HCT116 (cell line): ENCODE measurements at regions not wholly inside any gene's neighbourhood (a gene's known extent, or its start where the extent isn't known, plus 50 kb on each side); places are given as distances from the start of the nearest gene placed in this dataset.

Experiments
- ATAC-seq: fragments of 200-7000 bp; cut with Tn5 transposase; 2 replicates; pipeline ENCODE4 v1.9.1; 2020; ENCODE audit warnings: mild to moderate bottlenecking, moderate library complexity
- BruUV-seq: library from RNA; stranded (reverse); fragments of 400-500 nt; replicated peaks from 2 replicates; lab custom pipeline; 2021; lab: Mats Ljungman, UMichigan
- CTCF ChIA-PET: fragments of 300-600 bp; sonication (Branson Sonifier 250); formaldehyde crosslinking; loops from one replicate; lab custom pipeline; 2021; ENCODE audit warnings: antibody characterized with exemption; lab: Charles Lee
- POLR2A ChIA-PET: fragments of 300-600, 350-600 bp; sonication (Branson Sonifier 250); formaldehyde crosslinking; loops from one replicate; lab custom pipeline; 2021; ENCODE audit warnings: antibody characterized with exemption; lab: Charles Lee
- RAD21 ChIA-PET, 2 experiments: fragments of 300-600 bp; sonication (Branson Sonifier 250); formaldehyde crosslinking; loops; one replicate each; lab custom pipeline; 2023; ENCODE audit warnings: low total read pairs in 2 of 2; ENCODE audit not compliant: uncharacterized antibody in 2 of 2, unreplicated experiment in 2 of 2, low non-redundant PET in 1 of 2; lab: Charles Lee
- DNase-seq: peaks from one replicate; pipeline ENCODE4 v3.0.0-alpha.2; 2010; ENCODE audit warnings: low read depth, low spot score
- H2AFZ ChIP-seq: fragments of 200-600 bp; shearing (Covaris generic), sonication (generic); 2 replicates; pipeline ENCODE4 v1.6.1; 2017; ENCODE audit warnings: low read depth, mixed run types, mixed read lengths, antibody characterized with exemption, low read length; ENCODE audit not compliant: poor library complexity, severe bottlenecking
- H3K27ac ChIP-seq: 2 replicates; pipeline ENCODE4 v1.5.1; 2012; ENCODE audit warnings: low read depth, low read length
- H3K27me3 ChIP-seq: fragments of 200-600 bp; sonication (generic); 2 replicates; pipeline ENCODE4 v1.6.1; 2016; ENCODE audit warnings: mixed run types, low read length, mixed read lengths; ENCODE audit not compliant: insufficient read depth
- H3K36me3 ChIP-seq, 2 experiments: fragments of 200-500 bp in 1 of 2; fragments of 200-600 bp in 1 of 2; sonication (Bioruptor generic) in 1 of 2; sonication (generic) in 1 of 2; 2 replicates each; pipeline versions ENCODE4 v1.5.1 to v1.6.1; 2014 to 2016; ENCODE audit warnings: low read length in 2 of 2, inconsistent platforms in 1 of 2, mixed read lengths in 1 of 2, mixed run types in 1 of 2; ENCODE audit not compliant: insufficient read depth in 2 of 2, control insufficient read depth in 1 of 2
- H3K4me1 ChIP-seq, 2 experiments: fragments of 200-600 bp in 1 of 2; sonication (generic) in 1 of 2; 2 replicates each; pipeline versions ENCODE4 v1.5.1 to v1.6.1; 2012 to 2017; ENCODE audit warnings: low read length in 2 of 2, inconsistent platforms in 1 of 2, mild to moderate bottlenecking in 1 of 2, mixed read lengths in 1 of 2, mixed run types in 1 of 2, moderate library complexity in 1 of 2; ENCODE audit not compliant: insufficient read depth in 2 of 2, control insufficient read depth in 1 of 2
- H3K4me2 ChIP-seq: fragments of 200-600 bp; sonication (generic); 2 replicates; pipeline ENCODE4 v1.6.1; 2017; ENCODE audit warnings: mixed run types, low read length, mixed read lengths
- H3K4me3 ChIP-seq, 2 experiments: fragments of 200-600 bp in 1 of 2; sonication (generic) in 1 of 2; replicated peaks in 1 of 2; 2 replicates each; pipeline ENCODE4 v1.5.1; 2011 to 2016; ENCODE audit warnings: low read length in 2 of 2, control low read depth in 1 of 2, low read depth in 1 of 2, mild to moderate bottlenecking in 1 of 2, mixed read lengths in 1 of 2, mixed run types in 1 of 2
- H3K79me2 ChIP-seq: fragments of 200-600 bp; sonication (generic); 2 replicates; pipeline ENCODE4 v1.6.1; 2017; ENCODE audit warnings: mild to moderate bottlenecking, mixed run types, low read length, moderate library complexity, mixed read lengths; ENCODE audit not compliant: insufficient read depth
- H3K9ac ChIP-seq: fragments of 200-600 bp; sonication (generic); 2 replicates; pipeline ENCODE4 v1.6.1; 2016; ENCODE audit warnings: low read length, mixed read lengths
- H3K9me2 ChIP-seq: fragments of 200-600 bp; sonication (generic), shearing (Covaris generic); 2 replicates; pipeline ENCODE4 v1.6.1; 2017; ENCODE audit warnings: mixed run types, mild to moderate bottlenecking, moderate library complexity; ENCODE audit not compliant: insufficient read depth
- H3K9me3 ChIP-seq, 2 experiments: fragments of 200-500 bp in 1 of 2; fragments of 200-600 bp in 1 of 2; sonication (Bioruptor generic) in 1 of 2; sonication (generic) in 1 of 2; 2 replicates each; pipeline ENCODE4 v1.6.1; 2014 to 2017; ENCODE audit warnings: low read length in 2 of 2, mixed read lengths in 2 of 2, inconsistent platforms in 1 of 2, low read depth in 1 of 2, mild to moderate bottlenecking in 1 of 2, mixed run types in 1 of 2, moderate library complexity in 1 of 2; ENCODE audit not compliant: control insufficient read depth in 1 of 2, insufficient read depth in 1 of 2
- H4K20me1 ChIP-seq: fragments of 200-600 bp; sonication (generic), shearing (Covaris generic); 2 replicates; pipeline ENCODE4 v1.6.1; 2017; ENCODE audit warnings: mixed run types, mild to moderate bottlenecking, moderate library complexity; ENCODE audit not compliant: insufficient read depth
- ATF3 ChIP-seq: IDR thresholded peaks from 2 replicates; pipeline ENCODE4 v1.6.1; 2012
- CEBPB ChIP-seq: IDR thresholded peaks from 2 replicates; pipeline ENCODE4 v1.6.1; 2012; ENCODE audit warnings: low read depth
- CTCF ChIP-seq, 3 experiments: fragments of 200-600 bp in 1 of 3; sonication (generic) in 1 of 3; IDR thresholded peaks in 2 of 3; conservative IDR thresholded peaks in 1 of 3; 2 replicates each; pipeline ENCODE4 v1.5.1; 2012 to 2017; ENCODE audit warnings: low read depth in 2 of 3, low read length in 2 of 3, antibody characterized with exemption in 1 of 3, borderline replicate concordance in 1 of 3, control low read depth in 1 of 3, mild to moderate bottlenecking in 1 of 3, mixed read lengths in 1 of 3, mixed run types in 1 of 3, moderate library complexity in 1 of 3; ENCODE audit not compliant: insufficient read depth in 1 of 3
- ELF1 ChIP-seq: IDR thresholded peaks from 2 replicates; pipeline ENCODE4 v1.6.1; 2012; ENCODE audit warnings: low read depth, borderline replicate concordance
- EZH2phosphoT487 ChIP-seq: fragments of 200-600 bp; IDR thresholded peaks from 2 replicates; pipeline ENCODE4 v1.6.1; 2018; ENCODE audit warnings: antibody characterized with exemption, borderline replicate concordance
- JUND ChIP-seq: IDR thresholded peaks from 2 replicates; pipeline ENCODE4 v1.6.1; 2012
- MAX ChIP-seq: IDR thresholded peaks from 2 replicates; pipeline ENCODE4 v1.6.1; 2012
- RAD21 ChIP-seq: IDR thresholded peaks from 2 replicates; pipeline ENCODE4 v1.6.1; 2012; ENCODE audit warnings: low read depth, mild to moderate bottlenecking
- REST ChIP-seq: IDR thresholded peaks from 2 replicates; pipeline ENCODE4 v1.6.1; 2012; ENCODE audit warnings: low read depth
- SIN3A ChIP-seq: IDR thresholded peaks from 2 replicates; pipeline ENCODE4 v1.6.1; 2012; ENCODE audit warnings: low read depth
- SRF ChIP-seq: IDR thresholded peaks from 2 replicates; pipeline ENCODE4 v1.6.1; 2012; ENCODE audit warnings: low read depth
- TCF7L2 ChIP-seq: IDR thresholded peaks from 2 replicates; pipeline ENCODE4 v1.7.0; 2011; ENCODE audit warnings: borderline replicate concordance, inconsistent platforms; ENCODE audit not compliant: insufficient read depth, insufficient read length; ENCODE audit errors: extremely low read depth
- YY1 ChIP-seq: IDR thresholded peaks from 2 replicates; pipeline ENCODE4 v1.6.1; 2011; ENCODE audit warnings: low read length, low read depth, moderate library complexity, mild to moderate bottlenecking; ENCODE audit not compliant: insufficient replicate concordance; ENCODE audit errors: extremely low read depth
- ZBTB33 ChIP-seq: IDR thresholded peaks from 2 replicates; pipeline ENCODE4 v1.6.1; 2011; ENCODE audit warnings: mild to moderate bottlenecking, low read length, moderate library complexity; ENCODE audit not compliant: insufficient replicate concordance; ENCODE audit errors: extremely low read depth
- intact Hi-C: fragments of 100-400 bp; cut with micrococcal nuclease; formaldehyde crosslinking; loops from 2 replicates; pipeline ENCODE4 v1.10.0; 2022

GRCh38 chr5:57635146-57635777, 152.7 kb upstream of the ACTBL2 start:
- no peaks in the 10 kb centered on the region for H3K79me2 ChIP-seq
- no peaks in the 10 kb centered on the region for H3K4me1 ChIP-seq
- POLR2A ChIA-PET, result interaction anchor here (0.7 kb wide), 1 partner anchor 101 kb away, joined by 3 read pairs; no protein-coding TSS in a partner anchor
- H3K4me2 ChIP-seq, result no peak overlapping the region
- H4K20me1 ChIP-seq, result no peaks in the 10 kb centered on the region
- no peaks in the 10 kb centered on the region for H3K36me3 ChIP-seq
- H3K4me3 ChIP-seq, result no peak overlapping the region
- H3K9me2 ChIP-seq, result no peaks in the 10 kb centered on the region
- no peaks in the 10 kb centered on the region for H3K9me3 ChIP-seq
- no peak for ATAC-seq
- intact Hi-C loops, result no loop called here
- TF ChIP-seq YY1 (no peak), JUND (no peak), REST (no peak), RAD21 (no peak), ELF1 (no peak), CTCF (IDR thresholded peaks at IDR 0.05 in 2 of 3, conservative IDR thresholded peaks at IDR 0.05 in 1 of 3; ENCODE audit: borderline replicate concordance in 1 of 3, insufficient read depth in 1 of 3, low read depth in 2 of 3, low read length in 2 of 3) (no peak), TCF7L2 (no peak), MAX (no peak), EZH2phosphoT487 (no peak), SRF (no peak), CEBPB (no peak), SIN3A (no peak), ATF3 (no peak), ZBTB33 (no peak)
- no TSS peak for BruUV-seq
- H3K27ac ChIP-seq, result no peak overlapping the region
- RAD21 ChIA-PET, result no interaction called here
- H3K9ac ChIP-seq, result no peak overlapping the region
- CTCF ChIA-PET, result interaction anchor here (1.1 kb wide), 1 partner anchor 15 kb away, joined by 3 read pairs; no protein-coding TSS in a partner anchor
- H3K27me3 ChIP-seq, result no peaks in the 10 kb centered on the region
- DNase-seq, result no peak
- no peak overlapping the region for H2AFZ ChIP-seq
